NCI-H1092 treated with DMSO at 0.1 percent for 48 hours (cell line): ENCODE measurements at regions not wholly inside any gene's neighbourhood (a gene's known extent, or its start where the extent isn't known, plus 50 kb on each side); places are given as distances from the start of the nearest gene placed in this dataset.

ENCODE experiments used
- DNase-seq: peaks from one replicate; lab custom pipeline; 2025; lab: John Stamatoyannopoulos, UW

DNA sequence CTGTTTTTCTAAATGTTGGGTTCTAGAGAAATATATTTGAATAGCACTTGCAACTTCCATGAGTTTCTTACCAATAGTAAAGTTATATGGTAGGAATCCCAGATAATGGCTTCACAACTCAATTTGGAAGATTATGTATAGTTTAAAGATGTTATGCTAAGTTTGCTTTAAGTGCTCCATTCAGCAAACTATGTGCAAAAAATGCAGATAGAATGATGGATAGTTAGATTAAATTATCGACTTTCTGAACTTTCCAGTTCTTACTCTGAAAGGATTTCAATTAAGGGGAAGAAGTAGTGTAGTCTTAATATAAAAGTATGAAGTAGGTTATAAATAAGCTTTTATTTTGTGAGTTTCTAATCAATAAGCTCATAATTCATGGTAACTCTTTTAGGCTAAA lies 60.7 kb upstream of the NFKB1 start:
- no peak for DNase-seq

DNA sequence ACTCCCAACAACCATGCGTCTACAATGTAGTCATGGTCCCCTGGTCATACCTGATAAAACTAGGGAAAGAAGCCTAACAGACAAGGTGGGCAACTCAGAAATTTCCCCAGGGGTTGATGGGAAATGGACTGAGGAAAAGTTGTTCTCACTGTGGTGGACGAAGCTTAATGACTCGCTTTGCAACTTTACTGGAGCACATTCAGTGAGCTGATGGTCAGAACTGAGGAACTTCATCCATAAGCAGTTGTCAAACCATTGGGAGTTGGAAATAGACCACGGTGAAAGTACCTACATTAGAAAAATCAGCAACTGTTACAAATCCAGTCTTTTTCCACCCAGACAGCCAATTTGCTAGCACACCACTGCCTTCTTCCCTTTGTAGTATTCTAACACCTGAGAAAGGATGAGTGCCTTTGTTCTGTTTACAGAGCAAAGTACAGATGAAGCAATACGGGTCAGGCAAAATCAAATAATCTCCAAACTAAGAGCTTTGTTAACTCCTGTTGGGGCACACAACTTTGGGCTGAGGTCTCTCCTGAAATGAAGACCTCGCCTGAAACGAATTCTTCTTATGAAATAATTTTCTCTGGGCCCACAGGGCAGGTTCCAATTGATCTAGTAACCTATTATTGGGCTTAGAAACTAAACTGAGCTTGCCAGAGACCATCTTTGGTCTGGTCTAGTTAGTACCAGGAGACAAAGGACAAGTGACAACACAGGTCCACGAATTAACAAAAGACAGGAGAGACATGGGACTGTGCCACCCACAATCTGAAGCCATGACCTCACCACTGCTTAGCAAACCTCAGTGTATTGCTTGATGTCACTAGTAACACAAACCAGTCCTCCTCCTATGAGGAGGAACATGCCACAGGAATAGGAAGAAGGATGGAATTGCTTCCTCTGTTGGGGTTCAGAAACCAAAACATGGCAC lies 58.9 kb upstream of the NFKB1 start:
- DNase-seq: no peak

DNA sequence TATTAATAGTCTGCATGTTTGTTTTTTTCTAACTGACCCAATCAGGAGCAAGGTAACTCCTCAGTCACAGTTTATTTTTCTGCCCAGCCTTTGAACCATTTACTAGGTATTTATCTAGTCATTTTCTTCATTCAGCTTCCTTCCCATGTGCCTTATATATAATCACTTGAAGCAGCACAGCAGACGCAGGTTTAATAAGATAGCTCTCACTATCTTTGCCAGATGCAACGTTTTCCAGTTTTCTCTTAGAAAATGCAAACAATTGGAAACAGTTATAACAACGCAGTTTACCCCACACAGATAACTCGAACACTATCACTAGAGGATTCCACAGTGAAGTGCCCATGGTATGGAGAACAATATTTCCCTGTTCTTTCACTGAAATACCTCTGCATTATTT lies 56.4 kb upstream of the NFKB1 start:
- no peak for DNase-seq

DNA sequence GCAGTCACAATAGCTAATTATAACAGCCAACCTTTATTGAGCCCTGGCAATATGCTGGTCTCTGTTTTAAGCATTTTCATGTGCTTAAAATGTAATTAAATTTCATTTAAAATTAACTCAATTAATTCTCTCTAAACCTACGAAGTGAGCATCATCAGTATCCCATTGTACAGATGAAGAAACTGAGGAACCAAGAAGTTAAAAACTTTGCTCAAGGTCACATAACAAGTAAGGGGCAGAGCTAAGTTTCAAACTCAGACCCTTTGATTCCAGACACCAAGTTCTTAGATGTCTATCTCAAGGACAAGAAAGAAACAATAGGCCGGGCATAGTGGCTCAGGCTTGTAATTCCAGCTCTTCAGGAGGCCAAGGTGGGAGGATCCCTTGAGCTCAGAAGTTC lies 55.9 kb upstream of the NFKB1 start:
- DNase-seq: no peak

DNA sequence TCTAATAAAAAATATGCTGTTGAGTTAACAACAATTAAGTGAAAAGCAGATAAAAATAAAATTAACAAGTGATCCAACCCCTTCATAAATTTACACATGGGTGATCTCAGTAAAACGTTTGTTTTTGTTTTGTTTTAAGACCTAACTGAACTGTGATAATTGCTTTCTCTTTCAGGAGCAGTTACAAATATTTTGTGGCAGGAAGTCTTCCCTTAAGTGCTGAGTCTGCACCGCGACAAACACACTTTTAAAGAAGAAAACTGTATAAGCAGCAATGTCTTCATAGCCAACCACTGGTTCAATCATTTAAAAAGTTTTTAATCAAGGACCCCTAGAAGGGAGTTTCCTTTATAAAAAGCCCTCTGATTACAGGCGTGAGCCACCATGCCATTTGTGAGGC lies 53.7 kb upstream of the NFKB1 start:
- DNase-seq: no peak

DNA sequence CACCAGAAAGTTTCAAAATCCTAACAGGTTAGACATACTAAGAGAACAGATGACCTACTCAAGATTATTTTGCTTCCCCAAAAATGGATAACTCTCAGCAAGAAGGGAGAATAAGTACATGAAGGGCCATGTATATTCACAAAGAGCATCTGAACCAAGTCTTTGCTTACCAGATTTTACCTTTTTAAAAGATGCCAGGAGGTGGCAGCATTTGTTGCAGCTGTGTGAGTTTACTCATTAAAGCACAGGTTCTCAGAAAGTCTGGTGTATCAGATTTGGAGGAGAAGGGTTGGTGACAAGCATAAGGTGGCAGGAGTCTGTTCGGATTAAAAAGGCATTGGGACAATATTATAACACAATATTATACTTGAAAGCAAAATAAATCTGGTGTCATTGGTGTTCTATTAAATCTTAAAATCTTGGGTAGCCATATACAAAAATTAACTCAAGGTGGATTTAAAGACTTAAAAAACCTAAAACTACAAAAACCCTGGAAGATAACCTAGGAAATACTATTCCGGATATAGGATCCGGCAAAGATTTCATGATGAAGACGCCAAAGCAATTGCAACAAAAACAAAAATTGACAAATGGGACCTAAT lies 51.3 kb upstream of the NFKB1 start:
- DNase-seq: peak; percentile 79

DNA sequence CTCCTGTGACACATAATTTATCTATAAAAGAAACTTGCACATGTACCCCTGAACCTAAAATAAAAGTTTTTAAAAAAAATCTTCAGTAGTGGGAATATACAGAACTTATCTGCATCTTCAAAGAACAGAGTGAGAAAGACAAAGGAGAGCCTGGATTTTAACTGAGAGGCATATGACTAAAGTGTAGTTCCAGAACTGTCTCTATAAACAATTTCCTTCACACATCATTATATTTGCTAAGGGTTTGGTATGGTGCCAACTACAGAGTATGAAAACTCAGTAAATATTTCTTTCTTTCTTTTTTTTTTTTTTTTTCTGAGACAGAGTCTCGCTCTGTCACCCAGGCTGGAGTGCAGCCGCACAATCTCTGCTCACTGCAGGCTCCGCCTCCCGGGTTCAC lies 49.9 kb upstream of the NFKB1 start:
- no peak for DNase-seq
